Skin of body (tissue), 1 donor: ENCODE measurements at regions not wholly inside any gene's neighbourhood (a gene's known extent, or its start where the extent isn't known, plus 50 kb on each side); places are given as distances from the start of the nearest gene placed in this dataset.

ENCODE experiments used
- DNase-seq: peaks from one replicate; lab custom pipeline; 2025; lab: John Stamatoyannopoulos, UW

GRCh38 chr16:86991679-86992078 is 325.5 kb downstream of the C16orf95 start:
- no peak for DNase-seq

- DNase-seq = no peak
Observed at GRCh38 chr16:86992587-86992986, 324.6 kb downstream of the C16orf95 start.

GRCh38 chr16:86993426-86994110 is 323.6 kb downstream of the C16orf95 start:
- no peak for DNase-seq

DNA sequence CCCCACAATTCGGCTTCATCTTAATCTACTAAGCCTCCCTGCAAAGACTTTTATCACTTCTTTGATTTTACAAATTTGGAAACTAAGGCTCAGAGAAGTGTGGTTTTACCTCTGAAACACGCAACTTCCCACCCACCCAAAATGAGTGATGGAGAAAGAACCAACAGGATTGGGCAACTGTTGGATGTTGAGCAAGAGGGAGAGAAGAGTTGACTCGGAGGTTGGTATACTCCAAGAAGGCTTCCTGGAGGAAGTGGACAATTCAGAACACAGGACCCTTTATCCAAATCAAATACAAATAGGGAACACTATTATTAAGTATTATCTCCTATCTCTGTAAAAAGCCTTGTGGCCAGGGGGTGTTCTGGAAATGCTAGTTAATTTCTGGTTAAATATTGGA is 323.0 kb downstream of the C16orf95 start:
- no peak for DNase-seq

GRCh38 chr16:86994651-86995171 is 322.5 kb downstream of the C16orf95 start:
- no peak for DNase-seq

DNA sequence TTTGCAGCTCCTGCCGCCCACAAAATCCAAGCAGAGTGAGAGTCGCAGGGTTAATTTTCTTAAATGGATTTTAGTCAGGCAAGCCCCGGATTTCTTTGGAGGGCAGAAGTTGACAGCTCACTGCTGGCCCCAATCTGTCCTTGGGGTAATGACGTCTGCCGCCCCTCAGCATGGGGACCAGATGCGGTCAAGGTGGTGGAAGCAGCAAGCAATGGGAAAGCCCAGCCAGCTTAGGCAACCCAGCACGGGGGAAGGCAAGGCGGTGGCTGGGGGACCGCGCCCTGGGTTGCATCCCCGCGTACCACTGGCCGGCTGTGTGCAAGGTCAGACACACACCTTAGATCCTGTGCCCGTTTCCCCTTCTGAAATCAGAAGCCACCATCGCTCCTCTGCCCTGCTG is 321.7 kb downstream of the C16orf95 start:
- no peak for DNase-seq

DNA sequence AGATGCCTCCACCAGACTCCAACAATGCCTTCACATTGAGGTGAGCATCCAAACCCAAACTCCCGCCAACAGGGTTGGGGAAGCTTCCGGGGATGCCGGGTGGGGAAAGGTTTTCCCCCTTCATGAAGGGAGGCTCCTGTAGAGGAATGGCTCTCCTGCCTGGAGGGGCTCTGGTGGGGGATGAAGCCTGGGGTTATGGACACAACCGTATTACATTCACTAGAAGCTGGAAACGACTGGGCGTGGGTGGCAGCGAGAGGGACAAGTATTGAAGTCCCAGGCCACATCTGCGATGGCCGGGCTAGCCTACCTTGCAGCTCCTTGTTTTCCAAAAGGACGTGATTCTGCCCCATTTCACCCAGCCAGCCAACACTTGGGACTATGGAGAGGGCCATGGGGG is 321.1 kb downstream of the C16orf95 start:
- DNase-seq = no peak

DNA sequence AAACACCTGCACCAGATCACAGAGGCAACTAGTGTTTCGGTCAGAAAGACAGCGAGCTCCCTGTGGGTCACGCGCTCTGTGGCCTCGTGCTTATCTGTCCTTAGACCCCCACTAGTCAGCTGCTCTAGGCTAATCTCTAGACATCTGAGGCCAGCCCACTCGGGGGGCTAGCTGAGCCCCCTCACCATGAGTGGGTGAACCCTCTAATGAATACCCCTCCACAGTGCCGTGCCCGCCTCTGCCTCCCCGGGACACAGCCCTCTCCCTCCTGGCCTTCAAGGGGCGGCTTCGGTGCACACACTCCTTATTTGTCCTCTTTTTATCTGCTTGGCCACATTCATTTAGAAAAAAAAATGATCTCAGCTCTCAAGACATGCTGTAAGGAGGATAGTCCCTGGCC is 320.1 kb downstream of the C16orf95 start:
- no peak for DNase-seq

GRCh38 chr16:86998196-86999001 is 318.8 kb downstream of the C16orf95 start:
- DNase-seq = no peak

GRCh38 chr16:87000001-87000400 is 317.2 kb downstream of the C16orf95 start:
- no peak for DNase-seq

DNA sequence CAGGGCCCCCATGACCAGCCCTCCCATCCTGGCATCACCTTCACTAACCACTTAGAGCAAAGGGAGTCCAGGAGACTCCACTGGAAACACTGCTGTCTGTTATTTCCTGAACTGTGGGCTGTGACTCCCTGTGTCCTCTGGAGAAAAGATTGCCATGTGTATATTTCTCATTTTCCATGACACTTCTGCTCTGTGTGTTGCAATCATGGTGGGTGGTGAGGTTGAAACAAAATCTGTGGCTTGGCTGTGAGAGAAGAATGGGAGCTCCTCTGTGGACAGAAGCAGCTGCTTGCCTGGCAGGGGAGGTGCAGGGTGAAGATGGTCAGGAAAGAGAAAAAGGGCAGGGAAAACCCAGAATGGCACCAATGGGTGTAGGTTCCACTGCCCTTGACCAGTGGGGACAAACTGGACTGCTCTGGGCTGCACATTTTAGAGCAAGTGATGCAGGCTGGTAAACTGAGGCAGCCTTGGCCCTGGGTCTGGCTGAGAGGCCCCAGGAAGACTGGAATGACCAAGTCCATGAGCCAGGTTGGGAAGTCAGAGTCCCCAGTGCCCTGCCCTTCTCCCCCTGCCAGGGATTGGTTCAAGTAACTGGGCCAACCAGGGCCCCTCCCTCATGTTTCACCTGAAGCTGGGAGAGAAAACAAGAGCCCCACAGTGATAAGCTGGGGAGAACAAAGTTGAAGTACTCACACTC is 314.3 kb downstream of the C16orf95 start:
- DNase-seq = no peak

DNA sequence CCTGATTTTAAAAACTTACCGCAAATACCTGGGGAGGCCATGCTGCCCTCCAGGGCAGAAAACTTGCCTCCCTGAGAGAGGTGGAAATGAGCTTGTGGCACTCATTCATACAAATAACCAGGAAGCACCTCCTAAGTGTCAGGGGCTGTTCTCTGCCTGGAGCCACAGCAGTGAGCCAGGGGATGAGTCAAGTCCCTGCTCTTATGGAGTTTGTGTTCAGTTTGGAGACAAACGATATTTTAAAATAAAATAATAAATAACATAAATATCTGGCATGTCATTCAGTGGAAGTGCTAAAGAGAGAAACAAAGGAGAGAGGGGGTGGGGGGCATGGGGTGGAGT is 313.8 kb downstream of the C16orf95 start:
- no peak for DNase-seq

GRCh38 chr16:87006021-87006420 is 311.2 kb downstream of the C16orf95 start:
- DNase-seq = no peak

DNA sequence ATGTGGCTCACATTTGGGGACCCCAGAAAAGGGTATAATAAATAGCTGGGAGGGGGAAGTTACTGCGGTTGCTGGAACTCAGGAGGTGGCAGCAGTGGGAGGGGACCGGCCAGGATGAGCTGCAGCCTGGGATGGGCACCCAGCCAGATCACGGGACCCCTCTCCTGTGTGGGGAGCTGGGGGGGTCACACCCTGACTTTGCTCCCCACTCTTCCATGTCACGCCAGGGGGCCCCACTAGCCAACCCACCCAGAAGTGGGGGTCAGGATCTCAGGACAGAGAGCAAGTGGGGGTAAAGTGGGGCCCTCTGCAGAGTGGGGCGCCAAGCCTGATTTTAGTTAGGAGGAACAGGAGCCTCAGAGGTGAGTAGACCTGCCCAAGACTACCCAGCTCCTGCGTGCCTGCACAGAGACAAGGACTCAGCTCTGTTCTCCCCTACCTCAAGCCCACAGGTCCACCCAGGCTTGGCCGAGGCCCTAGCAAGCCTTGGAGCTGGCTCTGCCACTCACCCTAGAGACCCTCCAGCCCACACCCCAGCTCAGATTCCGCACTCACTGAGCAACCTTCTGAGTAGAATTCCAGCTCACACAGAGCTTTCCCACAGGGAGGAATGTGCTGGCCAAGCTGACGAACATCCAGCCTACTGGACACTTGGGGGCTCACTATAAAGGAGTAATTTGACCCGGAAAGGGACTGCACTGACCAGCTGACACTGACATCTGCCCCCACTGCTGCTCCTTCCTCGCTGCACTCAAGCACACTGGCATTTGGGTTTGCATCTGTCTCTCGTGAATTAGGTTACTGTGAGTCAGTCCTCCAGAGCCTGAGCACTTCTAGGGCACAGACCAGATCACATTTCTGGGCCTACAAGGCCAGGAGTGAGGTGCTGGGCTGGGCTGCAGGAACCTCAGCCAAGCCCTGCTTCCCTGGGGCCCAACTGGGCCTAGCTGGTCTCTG is 310.1 kb downstream of the C16orf95 start:
- no peak for DNase-seq

DNA sequence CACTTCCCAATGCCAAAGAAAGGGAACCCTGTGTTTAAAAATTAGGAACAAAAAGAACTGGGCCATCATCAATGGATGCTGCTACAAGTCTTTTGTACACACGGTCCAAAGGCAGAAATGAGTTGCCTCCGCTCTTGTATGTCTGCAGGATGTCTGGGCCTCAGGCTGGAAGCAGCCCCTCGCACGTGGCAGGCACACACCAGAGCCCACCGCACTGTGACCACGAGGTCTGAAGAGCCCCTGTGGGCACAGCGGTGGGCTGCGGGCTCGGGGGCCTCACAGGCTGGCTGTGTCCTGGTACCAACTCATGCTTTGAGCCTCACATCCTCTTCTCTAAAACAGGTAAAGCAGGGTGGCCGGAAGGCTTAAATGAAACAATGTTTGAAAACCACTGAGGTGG is 309.3 kb downstream of the C16orf95 start:
- DNase-seq = no peak

DNA sequence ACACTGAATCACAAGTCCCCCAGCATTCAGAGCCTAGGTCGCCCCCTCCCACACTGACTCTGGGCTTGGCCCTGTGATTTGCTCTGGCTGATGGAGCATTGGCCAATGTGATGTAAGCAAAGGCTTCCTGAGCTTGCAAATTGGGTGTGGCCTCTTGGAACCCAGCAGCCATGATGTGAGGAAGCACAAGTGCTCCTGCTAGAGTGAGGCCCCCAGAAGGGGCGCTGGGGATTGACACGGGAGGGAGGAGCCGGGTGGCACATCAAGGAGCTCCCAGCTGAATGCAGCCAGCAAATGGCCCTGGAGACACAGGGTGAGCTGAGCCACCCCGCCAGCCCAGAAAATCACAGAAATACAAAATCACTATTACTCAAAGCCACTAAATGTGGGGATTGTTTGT is 308.5 kb downstream of the C16orf95 start:
- DNase-seq = no peak

DNA sequence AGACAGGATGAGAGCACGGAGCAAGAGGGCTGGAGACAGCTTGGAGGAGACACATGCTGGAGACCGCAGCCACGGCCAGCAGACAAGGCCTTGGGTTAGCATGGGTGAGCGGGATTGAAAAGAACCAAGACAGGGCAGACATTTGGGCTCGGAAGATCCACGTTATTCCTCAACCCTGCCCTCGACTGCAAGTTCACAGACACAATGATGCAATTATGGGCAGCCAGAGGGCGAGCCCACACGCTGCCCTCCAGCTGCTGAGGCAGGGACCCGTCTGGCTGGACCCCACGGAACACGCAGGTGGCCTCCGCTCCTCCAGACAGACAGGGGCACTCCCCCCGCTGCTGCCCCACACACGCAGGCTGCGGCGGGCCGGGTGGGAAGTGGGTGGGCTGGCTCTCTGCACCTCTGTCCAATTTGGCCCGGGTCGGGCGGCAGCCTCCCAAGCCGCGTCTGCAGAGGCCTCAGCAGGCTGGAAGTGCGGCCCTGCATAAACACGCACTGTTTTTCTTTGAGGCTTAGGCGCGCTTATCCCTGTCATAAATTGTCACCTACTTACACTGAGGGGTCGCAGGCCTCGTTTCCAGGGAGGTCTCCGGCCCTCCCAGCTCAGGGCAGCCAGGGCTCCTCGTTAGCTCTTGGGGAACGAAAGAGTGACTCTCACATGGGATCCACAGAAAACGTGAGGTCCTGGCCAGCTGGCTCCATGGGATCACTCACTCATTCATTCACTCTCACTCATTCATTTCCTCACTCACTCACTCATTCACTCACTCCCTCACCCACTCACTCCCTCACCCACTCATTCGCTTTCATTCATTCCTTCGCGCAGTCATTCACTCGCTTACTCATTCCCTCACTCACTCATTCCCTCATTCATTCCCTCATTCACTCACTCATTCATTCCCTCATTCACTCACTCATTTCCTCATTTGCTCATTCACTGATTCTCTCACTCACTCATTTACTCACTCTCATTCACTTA is 303.9 kb downstream of the C16orf95 start:
- no peak for DNase-seq

DNA sequence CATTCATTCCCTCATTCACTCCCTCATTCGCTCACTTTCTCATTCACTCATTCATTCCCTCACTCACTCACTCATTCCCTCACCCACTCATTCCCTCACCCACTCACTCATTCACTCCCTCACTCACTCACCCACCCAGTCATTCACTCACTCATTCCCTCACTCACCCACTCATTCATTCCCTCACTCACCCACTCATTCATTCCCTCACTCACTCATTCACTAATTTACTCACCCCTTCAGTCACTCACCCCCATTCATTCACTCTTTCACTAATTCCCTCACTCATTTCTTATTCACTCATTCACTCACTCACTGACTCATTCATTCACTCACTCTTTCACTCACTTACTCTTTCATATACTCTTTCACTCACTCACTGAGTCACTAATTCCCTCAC is 303.1 kb downstream of the C16orf95 start:
- DNase-seq = no peak

DNA sequence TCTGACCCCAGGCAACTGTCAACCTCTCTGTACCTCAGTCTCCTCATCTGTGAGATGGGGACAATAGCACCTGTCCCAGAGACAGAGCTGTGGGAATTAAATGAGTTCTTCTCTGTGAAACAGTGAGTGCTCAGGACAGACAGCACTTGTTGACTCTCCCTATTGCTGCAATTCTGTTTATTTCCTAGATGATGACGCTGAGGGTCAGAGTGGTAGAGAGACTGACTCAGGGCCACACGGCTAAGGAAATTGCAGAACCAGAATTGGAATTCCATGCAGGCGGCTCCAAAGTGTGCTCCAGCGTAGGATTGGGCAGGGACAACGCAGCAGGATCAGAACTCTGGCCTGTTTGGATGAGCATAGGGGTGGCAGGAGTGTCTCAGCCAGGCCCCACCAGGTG is 302.2 kb downstream of the C16orf95 start:
- DNase-seq = no peak
